Fibroblast of lung (primary cell): ENCODE measurements at regions not wholly inside any gene's neighbourhood (a gene's known extent, or its start where the extent isn't known, plus 50 kb on each side); places are given as distances from the start of the nearest gene placed in this dataset.

ENCODE experiments used
- CTCF ChIP-seq, 2 donors: IDR thresholded peaks in 1 of 2; conservative IDR thresholded peaks in 1 of 2; 1 replicate in 1 of 2; 2 replicates in 1 of 2; pipeline ENCODE4 v1.5.1; 2011 to 2012; ENCODE audit warnings: low read length in 2 of 2, control low read depth in 1 of 2, inconsistent platforms in 1 of 2, low read depth in 1 of 2, mild to moderate bottlenecking in 1 of 2
- EZH2 ChIP-seq: IDR thresholded peaks from 2 replicates; pipeline ENCODE4 v1.5.1; 2012; ENCODE audit warnings: low read length, control low read depth, mild to moderate bottlenecking; ENCODE audit errors: missing control alignments

GRCh38 chr6:155582016-155582991 is 126.7 kb upstream of the NOX3 start:
- TF ChIP-seq CTCF (conservative IDR thresholded peaks at IDR 0.05 in 1 of 2, IDR thresholded peaks at IDR 0.05 in 1 of 2; ENCODE audit: low read depth in 1 of 2, low read length in 2 of 2) (no peak), EZH2 (no peak)
